GM20431 (cell line): ENCODE measurements at regions not wholly inside any gene's neighbourhood (a gene's known extent, or its start where the extent isn't known, plus 50 kb on each side); places are given as distances from the start of the nearest gene placed in this dataset.
"Not testable (repeated sequence)": the region's sequence is repeated elsewhere in the genome, so short reads cannot be mapped to it uniquely, and the experiment has no call there.

Experiments
- in situ Hi-C: fragments of 300-500 bp; cut with MseI, MboI; formaldehyde crosslinking; loops from one replicate; pipeline ENCODE4 v1.15.0; 2020; ENCODE audit warnings: low sequenced_read_pairs; ENCODE audit not compliant: unreplicated experiment

DNA sequence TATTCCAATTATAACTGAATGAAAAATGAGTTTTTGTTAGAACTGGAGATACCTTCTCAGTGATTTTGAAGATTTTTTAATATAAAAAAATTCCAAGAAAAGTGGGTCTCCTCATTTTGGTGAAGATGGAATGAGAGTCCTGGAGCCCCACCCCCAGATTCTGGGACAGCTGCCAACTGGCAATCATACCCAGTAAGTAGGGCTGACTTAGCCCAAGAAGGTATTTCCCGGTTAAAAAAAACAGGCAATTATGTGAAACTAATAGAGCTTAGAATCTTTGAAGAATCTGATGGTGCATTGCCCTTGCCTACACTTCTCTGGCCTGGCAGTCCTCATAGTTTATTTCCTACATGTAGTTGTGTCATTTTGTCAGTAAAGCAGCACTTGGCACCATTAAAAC lies 52.8 kb upstream of the VWDE start:
- in situ Hi-C loops, result loop anchor here (5.0 kb wide), 1 partner anchor 36 kb away; no protein-coding TSS in a partner anchor

DNA sequence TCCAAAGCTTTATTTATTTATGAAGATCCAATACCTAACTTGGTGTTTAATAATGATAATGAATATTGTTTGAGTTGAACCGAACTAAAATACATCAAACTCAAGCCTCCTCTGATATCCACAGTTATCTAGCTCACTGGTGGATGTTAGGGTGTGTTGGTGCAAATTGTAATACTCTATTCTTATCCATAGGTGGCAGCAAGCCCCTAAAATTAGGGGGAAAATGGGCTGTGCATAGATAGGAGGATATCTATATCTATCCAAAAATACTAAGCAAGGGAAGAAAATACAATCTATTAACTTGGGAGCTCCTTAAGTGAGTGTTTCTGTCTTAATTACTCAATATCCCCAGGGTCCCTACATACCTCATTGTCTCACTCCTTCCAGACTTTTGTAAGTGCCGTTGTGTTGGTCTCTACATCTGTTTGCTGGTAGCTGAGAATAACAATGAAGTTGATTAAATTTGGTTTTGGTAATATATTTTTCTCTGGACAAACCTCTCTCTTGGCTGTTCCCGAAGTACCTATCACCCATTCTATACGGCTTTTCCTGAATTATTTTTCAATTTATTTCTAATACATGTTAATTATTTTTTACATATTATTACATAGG lies 55.0 kb upstream of the VWDE start:
- in situ Hi-C loops, result loop anchor here (5.0 kb wide), 1 partner anchor 34 kb away; no protein-coding TSS in a partner anchor

DNA sequence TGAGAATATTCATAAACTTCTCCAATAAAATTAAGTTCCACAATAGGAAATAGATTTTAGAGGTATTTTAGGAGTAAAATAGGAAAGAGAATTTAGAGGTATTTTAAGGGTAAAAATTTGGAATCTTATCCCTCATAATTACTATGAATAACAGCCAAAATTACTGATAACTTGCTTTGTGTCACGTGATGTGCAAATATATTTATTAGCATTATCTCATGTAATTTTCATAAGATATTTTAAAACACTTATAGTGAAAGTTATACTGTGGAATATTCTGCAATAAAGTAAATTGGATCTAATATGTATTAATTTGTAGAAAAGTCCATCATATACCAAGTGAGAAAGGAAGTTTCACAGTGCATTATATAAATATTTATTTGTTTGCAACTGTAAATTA lies 64.2 kb upstream of the VWDE start:
- in situ Hi-C loops, result no loop called here

DNA sequence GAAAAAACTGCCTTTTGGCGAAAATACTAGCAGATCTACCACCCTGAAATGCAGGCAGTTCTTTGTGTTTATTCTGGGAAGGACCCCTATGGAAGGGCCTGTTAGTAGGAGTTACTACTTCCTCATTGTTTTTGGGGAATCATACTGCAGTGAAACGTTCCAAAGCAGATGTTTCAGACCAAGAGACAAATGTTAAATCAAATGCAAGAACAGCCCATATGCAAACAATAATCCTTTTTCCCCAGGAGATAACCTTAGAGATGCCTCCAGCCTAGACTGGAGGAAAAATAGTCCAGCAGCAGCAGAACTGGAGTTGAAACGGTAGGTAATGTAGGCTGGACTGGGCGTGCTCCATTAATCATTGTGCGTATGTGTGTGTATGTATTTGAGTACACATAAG lies 65.9 kb upstream of the VWDE start:
- in situ Hi-C loops, result no loop called here

DNA sequence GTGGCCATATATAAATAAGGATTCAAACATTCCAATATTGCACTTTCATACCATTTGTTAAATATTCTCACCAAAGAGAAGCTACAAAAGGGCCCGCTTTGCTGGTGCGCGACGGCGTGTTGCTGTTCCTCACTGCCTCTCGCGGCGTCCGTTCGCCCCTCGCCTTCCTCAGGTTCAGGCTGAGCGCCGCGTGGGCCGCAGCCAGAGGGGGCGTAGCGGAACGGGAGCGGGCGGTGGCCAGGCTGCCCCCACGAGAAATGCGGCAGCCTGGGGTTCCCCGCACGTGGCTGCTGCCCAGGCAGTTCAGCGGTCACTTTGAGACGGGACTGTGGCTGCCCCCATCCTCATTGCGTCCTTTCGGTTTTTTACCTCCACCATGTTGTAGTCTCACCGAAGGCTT lies 67.3 kb upstream of the VWDE start:
- in situ Hi-C loops, result no loop called here

DNA sequence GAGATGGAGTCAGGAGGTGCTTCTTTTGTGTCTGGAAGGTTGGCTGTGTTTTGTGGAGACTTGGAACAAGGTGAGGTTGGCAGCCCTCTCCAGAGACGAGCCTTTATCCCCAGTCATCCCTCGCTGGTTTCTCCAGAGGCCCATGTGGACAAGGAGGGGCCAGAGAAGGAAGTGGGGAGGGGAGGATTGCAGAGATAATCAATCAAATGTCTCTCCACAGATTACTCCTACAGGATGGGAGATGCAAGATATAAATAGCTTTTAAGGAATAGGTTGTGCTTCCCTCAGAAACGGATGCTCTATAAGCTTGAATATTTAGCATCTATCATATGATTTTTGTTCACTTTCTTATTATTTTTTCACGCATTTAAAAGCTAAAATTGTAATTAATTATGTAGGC lies 70.4 kb upstream of the VWDE start:
- in situ Hi-C loops, result no loop called here

DNA sequence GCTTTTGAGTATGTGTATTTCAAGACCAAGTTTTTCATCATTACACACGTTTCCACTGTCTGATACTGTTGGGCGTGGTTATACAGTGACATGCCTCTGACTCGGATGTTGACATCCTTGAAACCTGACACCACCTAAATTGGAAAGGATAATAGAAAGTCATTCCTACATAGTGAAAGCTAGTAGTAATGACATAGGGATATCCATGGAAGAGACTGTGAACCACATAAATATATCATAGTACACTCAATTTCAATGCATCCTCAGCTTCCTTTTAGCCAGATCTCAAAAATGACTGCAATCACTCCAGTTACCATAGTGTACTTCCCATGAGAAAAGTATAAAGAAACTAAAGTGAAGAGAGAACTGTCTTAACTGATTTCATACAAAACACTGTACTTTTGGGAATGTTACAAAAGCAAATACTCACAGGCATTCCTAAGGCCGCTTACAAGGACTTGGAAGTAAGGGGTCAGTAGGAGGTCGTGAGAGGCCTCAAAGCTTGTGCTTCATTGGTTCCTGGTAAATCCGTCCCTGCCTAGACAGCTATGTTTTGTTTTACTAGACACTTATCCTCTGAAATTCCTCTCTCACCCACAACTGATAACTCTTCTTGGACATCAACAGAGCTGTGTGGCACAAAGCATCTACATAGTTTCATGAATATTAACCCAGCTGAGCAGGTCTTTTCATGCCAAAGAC lies 71.8 kb upstream of the VWDE start:
- in situ Hi-C loops, result no loop called here

DNA sequence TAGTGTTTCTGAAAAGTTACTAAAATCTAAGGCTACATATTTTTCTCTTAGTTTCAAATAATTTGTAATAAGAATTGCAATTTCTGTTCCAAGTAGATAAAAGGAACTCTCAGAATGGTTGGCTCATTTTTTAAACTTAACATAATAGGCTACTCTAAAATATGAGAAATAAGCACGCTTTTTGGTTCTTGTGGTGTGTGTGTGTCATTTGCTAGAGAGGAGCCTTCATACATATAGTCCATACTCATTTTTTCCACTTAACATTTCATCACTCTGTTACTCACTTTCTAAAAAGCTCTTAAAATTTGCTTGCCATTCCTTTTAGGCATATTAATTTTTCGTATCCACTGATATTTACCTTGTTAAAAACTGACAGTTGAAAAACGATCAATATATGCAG lies 74.0 kb upstream of the VWDE start:
- in situ Hi-C loops, result no loop called here

DNA sequence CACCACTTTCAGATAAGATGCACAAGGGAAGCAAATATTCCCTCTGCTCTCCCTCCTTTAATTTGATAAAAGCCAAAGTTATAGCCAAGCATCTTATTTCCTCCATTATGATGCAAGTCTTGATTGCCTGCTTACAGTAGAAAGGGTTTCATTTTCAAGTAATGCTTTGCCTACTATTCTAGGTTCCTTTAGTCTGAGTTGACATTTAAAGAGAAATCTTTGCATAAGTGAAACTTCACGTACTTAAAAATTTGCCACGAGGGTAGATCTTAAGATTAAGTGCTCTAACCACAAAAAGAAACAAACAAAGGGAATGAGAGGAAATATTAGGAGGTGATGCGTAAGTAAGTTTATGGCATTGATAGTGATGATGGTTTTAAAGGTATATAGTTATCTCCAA lies 78.1 kb upstream of the VWDE start:
- in situ Hi-C loops, result no loop called here

DNA sequence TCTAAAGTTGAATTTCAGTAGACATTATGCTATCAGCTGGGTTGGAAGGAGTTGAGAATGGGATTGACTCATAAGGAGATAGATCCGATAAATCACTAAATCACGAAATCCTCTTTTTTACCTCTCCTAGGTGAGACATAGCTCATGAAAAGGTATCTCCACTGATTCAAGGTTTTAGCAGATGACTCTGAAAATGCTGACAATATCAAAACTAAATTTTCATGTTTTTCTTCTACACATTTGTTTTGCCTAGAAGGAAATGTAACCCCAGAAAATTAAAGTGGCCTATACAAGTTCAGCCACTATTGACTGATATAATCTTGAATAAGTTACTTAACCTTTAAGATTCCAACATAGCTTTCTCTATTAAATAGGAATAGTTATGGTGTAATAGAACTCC lies 82.2 kb upstream of the VWDE start:
- in situ Hi-C loops, result no loop called here

DNA sequence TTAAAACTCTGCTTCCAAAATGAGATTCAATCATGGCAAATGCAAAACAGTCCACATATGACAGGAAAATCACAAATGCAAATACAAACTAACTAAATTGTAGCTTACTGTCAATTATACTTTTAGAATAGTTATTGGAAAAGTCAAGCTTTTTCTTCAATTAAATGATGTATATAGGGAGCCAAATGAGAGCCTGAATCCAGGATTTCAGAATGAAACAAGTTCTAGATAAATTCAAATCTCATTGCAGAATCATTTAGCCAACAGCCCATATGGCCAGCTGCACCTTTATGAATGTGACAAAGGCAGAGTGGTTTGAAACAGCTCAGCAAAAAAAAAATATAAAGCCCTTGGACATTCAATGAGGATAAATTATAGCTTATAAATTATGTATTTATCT lies 82.2 kb upstream of the SCIN start:
- in situ Hi-C loops, result no loop called here

DNA sequence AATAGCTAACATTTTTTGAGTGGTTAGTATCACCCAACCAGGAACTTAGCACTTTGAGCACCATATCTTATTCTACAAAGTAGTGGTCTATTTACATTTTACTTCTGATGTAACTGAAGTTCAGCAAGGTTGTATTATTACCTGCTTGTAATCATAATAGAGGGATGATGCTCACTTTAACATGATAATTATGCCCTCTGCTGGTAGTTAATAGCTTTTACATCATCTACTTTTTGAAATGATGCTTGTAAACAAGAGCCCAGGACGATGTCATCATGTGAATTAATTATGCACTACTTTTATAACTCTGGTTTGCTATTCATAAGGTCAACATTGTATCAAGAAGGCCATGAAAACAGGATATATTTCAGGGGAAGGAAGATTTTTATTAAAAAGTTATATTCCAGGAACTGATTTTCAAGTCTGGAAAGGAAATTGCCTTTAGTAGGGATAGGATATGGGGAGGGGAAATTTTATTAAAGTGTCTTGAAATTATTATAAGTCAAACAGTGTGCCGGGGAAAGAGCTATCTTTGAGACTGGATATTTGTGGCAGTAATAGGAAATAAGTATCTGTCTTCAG lies 80.3 kb upstream of the SCIN start:
- in situ Hi-C loops, result loop anchor here (5.0 kb wide), 1 partner anchor 33 kb away; no protein-coding TSS in a partner anchor

DNA sequence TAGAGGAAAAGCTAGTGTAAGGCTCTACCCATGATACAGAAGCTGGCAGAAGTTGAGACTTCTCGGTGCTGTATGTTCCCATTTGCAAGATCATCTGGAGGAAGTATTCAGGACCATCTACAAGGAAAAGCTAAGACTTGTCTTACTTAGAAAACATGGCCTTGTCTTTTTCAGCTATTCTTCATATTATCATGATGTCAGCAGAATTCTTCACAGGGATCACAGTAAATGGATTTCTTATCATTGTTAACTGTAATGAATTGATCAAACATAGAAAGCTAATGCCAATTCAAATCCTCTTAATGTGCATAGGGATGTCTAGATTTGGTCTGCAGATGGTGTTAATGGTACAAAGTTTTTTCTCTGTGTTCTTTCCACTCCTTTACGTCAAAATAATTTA lies 79.6 kb upstream of the SCIN start:
- in situ Hi-C loops, result loop anchor here (5.0 kb wide), 1 partner anchor 34 kb away; no protein-coding TSS in a partner anchor

DNA sequence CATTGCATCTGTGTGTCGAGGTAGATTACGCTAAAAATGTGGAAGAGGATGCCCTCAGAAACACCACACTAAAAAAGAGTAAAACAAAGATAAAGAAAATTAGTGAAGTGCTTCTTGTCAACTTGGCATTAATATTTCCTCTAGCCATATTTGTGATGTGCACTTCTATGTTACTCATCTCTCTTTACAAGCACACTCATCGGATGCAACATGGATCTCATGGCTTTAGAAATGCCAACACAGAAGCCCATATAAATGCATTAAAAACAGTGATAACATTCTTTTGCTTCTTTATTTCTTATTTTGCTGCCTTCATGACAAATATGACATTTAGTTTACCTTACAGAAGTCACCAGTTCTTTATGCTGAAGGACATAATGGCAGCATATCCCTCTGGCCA lies 79.0 kb upstream of the SCIN start:
- in situ Hi-C loops, result loop anchor here (5.0 kb wide), 1 partner anchor 34 kb away; no protein-coding TSS in a partner anchor

DNA sequence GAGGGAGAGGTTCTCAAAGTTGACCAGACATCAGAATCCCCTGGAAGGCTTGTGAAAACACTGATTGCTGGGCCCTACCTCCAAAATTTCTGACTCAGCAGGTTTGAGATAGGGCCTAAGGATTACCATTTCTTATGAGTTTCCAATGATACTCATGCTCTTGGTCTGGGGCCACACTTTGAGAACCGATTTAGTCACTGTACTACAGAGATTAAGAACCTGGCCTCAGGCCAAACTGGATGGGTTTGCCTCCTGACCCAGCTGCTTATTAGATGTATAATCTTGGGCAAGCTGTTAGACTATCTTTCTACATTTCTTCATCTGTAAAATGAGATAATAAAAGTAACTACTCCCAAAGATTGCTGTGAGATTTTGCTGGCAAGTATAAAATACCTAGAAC lies 77.1 kb upstream of the SCIN start:
- in situ Hi-C loops, result loop anchor here (5.0 kb wide), 1 partner anchor 36 kb away; no protein-coding TSS in a partner anchor

DNA sequence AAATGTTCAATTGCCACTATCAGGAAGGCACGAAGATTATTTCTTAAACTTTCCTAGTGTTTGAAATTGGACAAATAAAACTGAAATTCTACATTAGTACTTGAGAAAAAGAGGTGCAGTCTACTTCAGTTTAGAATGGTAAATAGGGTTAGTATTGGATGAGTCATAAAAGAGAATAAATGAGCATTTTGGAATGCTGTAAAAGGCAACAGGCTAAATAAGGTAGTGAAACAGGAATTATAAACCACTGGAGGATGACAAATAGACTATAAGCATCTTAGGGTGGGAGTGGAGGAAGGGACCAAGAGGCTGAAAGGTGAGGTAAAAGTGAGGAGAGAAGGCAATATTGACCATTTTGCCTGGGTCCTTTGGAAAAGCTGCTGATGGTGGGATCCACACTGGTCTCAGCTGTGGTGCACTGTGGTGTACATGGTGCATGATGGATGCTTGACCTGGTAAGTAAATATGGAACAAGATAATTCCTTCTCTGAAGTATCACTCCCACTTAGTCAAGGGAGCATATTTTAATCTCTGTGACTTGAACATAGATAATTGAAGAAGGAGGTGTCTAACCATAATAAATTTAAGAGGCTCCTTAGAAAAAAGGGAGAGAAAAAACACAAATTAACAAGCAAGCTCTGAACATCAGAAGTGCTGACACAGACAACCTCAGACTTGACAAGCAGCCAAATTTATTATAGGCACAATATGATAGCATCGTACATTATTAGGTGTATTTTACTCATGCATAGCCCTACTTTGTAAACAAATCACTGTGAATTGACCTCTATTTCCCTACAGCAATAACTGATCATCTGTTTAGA lies 76.4 kb upstream of the SCIN start:
- in situ Hi-C loops, result loop anchor here (5.0 kb wide), 1 partner anchor 37 kb away; no protein-coding TSS in a partner anchor

DNA sequence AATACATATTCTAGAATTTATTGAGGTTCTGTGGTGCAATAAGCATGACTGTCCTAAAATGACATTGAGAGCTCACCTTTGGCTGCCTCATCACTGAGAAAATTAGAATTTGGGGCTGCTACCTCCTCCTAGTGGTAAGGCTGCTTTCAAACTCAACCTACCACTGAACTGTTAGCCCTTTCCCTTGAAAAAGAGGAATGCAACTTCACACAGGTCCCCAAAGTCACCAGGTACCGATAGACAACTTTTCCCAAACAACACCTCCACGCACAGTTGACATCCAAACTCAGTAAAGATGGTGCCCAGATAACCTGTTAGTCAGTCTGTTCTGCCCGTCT lies 75.9 kb upstream of the SCIN start:
- in situ Hi-C loops, result loop anchor here (5.0 kb wide), 1 partner anchor 37 kb away; no protein-coding TSS in a partner anchor

DNA sequence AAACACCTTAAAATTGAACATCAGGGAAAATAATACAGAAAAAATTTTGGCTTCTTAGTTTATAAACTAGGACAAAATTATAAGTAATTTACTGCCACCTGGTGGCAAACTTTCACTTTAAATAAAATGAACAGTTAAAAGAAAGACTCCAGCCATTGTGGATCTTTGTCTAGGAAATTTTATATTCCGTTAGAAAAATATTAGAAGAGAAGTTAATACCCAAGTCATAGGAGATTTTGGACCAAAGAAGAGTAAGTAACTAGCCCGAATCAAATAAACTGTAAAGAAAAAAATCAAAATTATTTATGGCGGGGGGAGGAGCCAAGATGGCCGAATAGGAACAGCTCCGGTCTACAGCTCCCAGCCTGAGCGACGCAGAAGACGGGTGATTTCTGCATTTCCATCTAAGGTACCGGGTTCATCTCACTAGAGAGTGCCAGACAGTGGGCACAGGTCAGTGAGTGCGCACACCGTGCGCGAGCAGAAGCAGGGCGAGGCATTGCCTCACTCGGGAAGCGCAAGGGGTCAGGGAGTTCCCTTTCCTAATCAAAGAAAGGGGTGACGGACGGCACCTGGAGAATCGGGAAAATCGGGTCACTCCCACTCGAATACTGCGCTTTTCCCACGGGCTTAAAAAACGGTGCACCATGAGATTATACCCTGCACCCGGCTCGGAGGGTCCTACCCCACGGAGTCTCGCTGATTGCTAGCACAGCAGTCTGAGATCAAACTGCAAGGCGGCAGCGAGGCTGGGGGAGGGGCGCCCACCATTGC lies 73.4 kb upstream of the SCIN start:
- in situ Hi-C loops, result not testable (repeated sequence)

DNA sequence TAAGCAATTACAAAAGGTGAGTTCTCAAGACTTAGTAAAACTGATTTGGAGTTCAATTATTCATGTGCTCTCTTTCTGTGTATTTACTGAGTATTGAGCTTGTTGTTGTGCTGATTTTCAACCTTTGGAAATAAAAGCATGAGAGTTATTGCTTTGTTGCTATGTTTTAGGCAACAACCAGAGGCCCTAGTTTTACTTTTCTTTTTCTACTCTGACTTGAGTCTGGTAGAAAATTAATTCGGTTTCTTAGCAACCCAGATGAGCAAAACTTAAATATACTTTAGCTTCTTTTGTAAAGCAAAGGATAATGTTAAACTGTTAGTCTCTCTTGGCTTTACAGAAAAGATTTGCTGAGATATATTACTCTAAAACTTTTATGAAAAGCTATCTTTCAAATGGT lies 66.4 kb upstream of the SCIN start:
- in situ Hi-C loops, result no loop called here

DNA sequence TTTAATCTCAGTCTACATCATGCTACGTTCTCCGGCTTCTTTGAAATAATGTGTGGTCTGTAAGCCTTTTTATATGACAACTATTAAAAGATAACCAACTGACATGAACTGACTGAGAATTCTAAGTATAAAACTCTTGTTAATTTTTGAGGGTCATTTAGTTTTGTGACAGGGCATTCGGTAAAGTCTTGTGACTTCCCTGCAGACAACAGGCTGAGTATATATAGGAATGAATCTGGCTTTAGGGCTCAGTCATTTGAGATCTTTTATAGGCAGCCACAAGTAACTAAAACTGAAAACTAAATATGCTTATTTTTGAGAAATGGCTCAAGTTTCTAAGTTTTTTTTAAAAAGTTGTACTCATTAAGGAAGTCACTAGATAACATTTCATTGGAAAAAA lies 62.5 kb upstream of the SCIN start:
- in situ Hi-C loops, result no loop called here
